SH-SY5Y (cell line): ENCODE measurements at regions not wholly inside any gene's neighbourhood (a gene's known extent, or its start where the extent isn't known, plus 50 kb on each side); places are given as distances from the start of the nearest gene placed in this dataset.

ENCODE experiments used
- GATA2 ChIP-seq: IDR thresholded peaks from 2 replicates; pipeline ENCODE4 v1.6.1; 2011; ENCODE audit warnings: mild to moderate bottlenecking, low read depth, low read length
- GATA3 ChIP-seq: IDR thresholded peaks from 2 replicates; pipeline ENCODE4 v1.6.1; 2011; ENCODE audit warnings: low read depth, mild to moderate bottlenecking, low read length, moderate library complexity

DNA sequence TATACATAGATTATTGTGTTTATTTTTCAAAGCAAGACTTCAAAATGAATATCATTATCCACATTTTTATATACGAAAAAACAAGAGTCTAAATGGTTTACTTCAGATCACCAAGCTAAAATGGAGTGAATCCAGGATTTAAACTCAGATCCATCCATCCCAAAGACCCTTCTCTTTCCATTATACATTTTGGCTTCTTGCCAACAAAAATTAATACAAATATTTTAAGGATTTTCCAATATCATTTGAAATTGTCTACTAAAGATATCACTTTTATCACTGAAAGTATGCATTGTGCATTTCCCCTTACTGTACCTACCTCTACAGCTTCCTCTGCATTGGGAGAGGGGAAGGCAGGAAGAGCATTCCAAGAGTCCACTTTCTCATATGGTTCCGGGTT, 541.2 kb downstream of the RPS29 start:
- TF ChIP-seq GATA3 (no peak), GATA2 (no peak)
